ENCODE measurements at regions not wholly inside any gene's neighbourhood (a gene's known extent, or its start where the extent isn't known, plus 50 kb on each side); places are given as distances from the start of the nearest gene placed in this dataset.

- DNase-seq = no peak
These were observed 56.0 kb upstream of the CTTNBP2 start for GRCh38 chr7:117929237-117929636.

GRCh38 chr7:117931314-117931713, 58.1 kb upstream of the CTTNBP2 start:
- no peak for DNase-seq

- no peak for DNase-seq
These were observed 64.0 kb upstream of the CTTNBP2 start for GRCh38 chr7:117937049-117937752.

- DNase-seq = no peak
These were observed 64.7 kb upstream of the CTTNBP2 start for GRCh38 chr7:117937753-117938483.

- DNase-seq = no peak
These were observed 68.0 kb upstream of the CTTNBP2 start for GRCh38 chr7:117941138-117941810.

GRCh38 chr7:117942780-117943179, 69.5 kb upstream of the CTTNBP2 start:
- DNase-seq = no peak

- no peak for DNase-seq
These were observed 71.6 kb upstream of the CTTNBP2 start for GRCh38 chr7:117944886-117945285.

GRCh38 chr7:117946151-117946633, 73.0 kb upstream of the CTTNBP2 start:
- no peak for DNase-seq

- DNase-seq = no peak
These were observed 76.0 kb upstream of the CTTNBP2 start for GRCh38 chr7:117949232-117949631.

GRCh38 chr7:117950601-117951260, 77.5 kb upstream of the CTTNBP2 start:
- DNase-seq = no peak

- no peak for DNase-seq
These were observed 78.0 kb upstream of the CTTNBP2 start for GRCh38 chr7:117951285-117951684.

GRCh38 chr7:117951691-117952280, 78.5 kb upstream of the CTTNBP2 start:
- no peak for DNase-seq

GRCh38 chr7:117955046-117955445, 81.8 kb upstream of the CTTNBP2 start:
- DNase-seq = no peak

- DNase-seq = no peak
These were observed 87.1 kb upstream of the CTTNBP2 start for GRCh38 chr7:117960351-117960750.

- DNase-seq = no peak
These were observed 88.0 kb upstream of the CTTNBP2 start for GRCh38 chr7:117961235-117961634.

- DNase-seq = no peak
These were observed 89.2 kb upstream of the CTTNBP2 start for GRCh38 chr7:117962366-117962994.

- DNase-seq = no peak
These were observed 90.3 kb upstream of the CTTNBP2 start for GRCh38 chr7:117963264-117964197.

GRCh38 chr7:117970801-117971200, 97.6 kb upstream of the CTTNBP2 start:
- no peak for DNase-seq

GRCh38 chr7:117971556-117972244, 98.5 kb upstream of the CTTNBP2 start:
- no peak for DNase-seq

GRCh38 chr7:117972606-117973005, 99.4 kb upstream of the CTTNBP2 start:
- DNase-seq = no peak

GRCh38 chr7:117973975-117974374, 100.7 kb upstream of the CTTNBP2 start:
- DNase-seq = no peak
